Endothelial cell (in vitro differentiated cells): ENCODE measurements at regions not wholly inside any gene's neighbourhood (a gene's known extent, or its start where the extent isn't known, plus 50 kb on each side); places are given as distances from the start of the nearest gene placed in this dataset.

Source experiments
- DNase-seq: peaks from one replicate; pipeline ENCODE4 v3.0.0; 2021; ENCODE audit warnings: low spot score
- H3K27ac Mint-ChIP-seq: one replicate; pipeline ENCODE4 v1.8.0; 2021; ENCODE audit warnings: mixed read lengths, inconsistent platforms; ENCODE audit not compliant: unreplicated experiment
- H3K27me3 Mint-ChIP-seq: one replicate; pipeline ENCODE4 v1.8.0; 2021; ENCODE audit warnings: mild to moderate bottlenecking, moderate library complexity, mixed read lengths, inconsistent platforms; ENCODE audit not compliant: unreplicated experiment
- H3K36me3 Mint-ChIP-seq: one replicate; pipeline ENCODE4 v1.8.0; 2021; ENCODE audit warnings: mild to moderate bottlenecking, low read depth, mixed read lengths, inconsistent platforms; ENCODE audit not compliant: unreplicated experiment
- H3K4me1 Mint-ChIP-seq: one replicate; pipeline ENCODE4 v1.8.0; 2021; ENCODE audit warnings: mild to moderate bottlenecking, mixed read lengths, inconsistent platforms; ENCODE audit not compliant: unreplicated experiment
- H3K4me3 Mint-ChIP-seq: one replicate; pipeline ENCODE4 v1.8.0; 2021; ENCODE audit warnings: mild to moderate bottlenecking, mixed read lengths, inconsistent platforms; ENCODE audit not compliant: unreplicated experiment
- H3K9me3 Mint-ChIP-seq: one replicate; pipeline ENCODE4 v1.8.0; 2021; ENCODE audit warnings: mixed read lengths, inconsistent platforms; ENCODE audit not compliant: unreplicated experiment
- CTCF ChIP-seq: fragments of 200-600 bp; sonication (generic); IDR thresholded peaks from one replicate; pipeline ENCODE4 v1.5.0; 2021; ENCODE audit warnings: antibody characterized with exemption; ENCODE audit not compliant: unreplicated experiment

- H3K27ac Mint-ChIP-seq = no peak overlapping the region
- peaks cover 1% of the 10 kb centered on the region for H3K27me3 Mint-ChIP-seq
- no peak for TF ChIP-seq CTCF
- H3K4me1 Mint-ChIP-seq = peaks cover 2% of the 10 kb centered on the region
- DNase-seq = no peak
- no peak overlapping the region for H3K4me3 Mint-ChIP-seq
- H3K36me3 Mint-ChIP-seq = no peaks in the 10 kb centered on the region
- no peaks in the 10 kb centered on the region for H3K9me3 Mint-ChIP-seq
These were observed 236.4 kb downstream of the NFATC2 start for GRCh38 chr20:51306081-51306480.

- Mint-ChIP-seq H3K9me3 (peaks cover 3% of the 10 kb centered on the region), H3K27ac (no peak overlapping the region), H3K4me3 (no peak overlapping the region), H3K36me3 (peaks cover 3% of the 10 kb centered on the region), H3K4me1 (peaks cover 2% of the 10 kb centered on the region), H3K27me3 (peaks cover 1% of the 10 kb centered on the region)
- no peak for TF ChIP-seq CTCF
- no peak for DNase-seq
These were observed 237.0 kb downstream of the NFATC2 start for GRCh38 chr20:51305316-51306052.

GRCh38 chr20:51303731-51304670 lies 238.5 kb downstream of the NFATC2 start:
- H3K9me3 Mint-ChIP-seq = peaks cover 5% of the 10 kb centered on the region
- H3K27ac Mint-ChIP-seq = no peak overlapping the region
- no peak for DNase-seq
- H3K4me1 Mint-ChIP-seq = peaks cover 2% of the 10 kb centered on the region
- no peak overlapping the region for H3K4me3 Mint-ChIP-seq
- TF ChIP-seq CTCF = no peak
- peaks cover 1% of the 10 kb centered on the region for H3K27me3 Mint-ChIP-seq
- peaks cover 9% of the 10 kb centered on the region for H3K36me3 Mint-ChIP-seq

GRCh38 chr20:51301026-51301425 lies 241.5 kb downstream of the NFATC2 start:
- Mint-ChIP-seq H3K9me3 (peaks cover 5% of the 10 kb centered on the region), H3K4me1 (peaks cover 2% of the 10 kb centered on the region), H3K36me3 (peaks cover 9% of the 10 kb centered on the region), H3K27me3 (peaks cover 1% of the 10 kb centered on the region), H3K4me3 (no peak overlapping the region), H3K27ac (no peak overlapping the region)
- DNase-seq = no peak
- TF ChIP-seq CTCF = no peak

- TF ChIP-seq CTCF = no peak
- no peaks in the 10 kb centered on the region for H3K4me1 Mint-ChIP-seq
- no peak overlapping the region for H3K4me3 Mint-ChIP-seq
- H3K27ac Mint-ChIP-seq = no peak overlapping the region
- peaks cover 9% of the 10 kb centered on the region for H3K36me3 Mint-ChIP-seq
- DNase-seq = no peak
- peaks cover 1% of the 10 kb centered on the region for H3K27me3 Mint-ChIP-seq
- peaks cover 5% of the 10 kb centered on the region for H3K9me3 Mint-ChIP-seq
These were observed 242.4 kb downstream of the NFATC2 start for GRCh38 chr20:51300104-51300503.
